ENCODE measurements at regions not wholly inside any gene's neighbourhood (a gene's known extent, or its start where the extent isn't known, plus 50 kb on each side); places are given as distances from the start of the nearest gene placed in this dataset.

- Histone ChIP-seq H3K4me3 (no peak overlapping the region), H3K27me3 (peaks cover 0 to 18% of the 10 kb centered on the region in 2 donors), H3K9me3 (no peaks in the 10 kb centered on the region), H3K27ac (no peak overlapping the region), H3K36me3 (no peaks in the 10 kb centered on the region), H3K4me1 (no peaks in the 10 kb centered on the region)
- DNase-seq (ENCODE audit: low spot score in 2 of 2) = no peak
- intact Hi-C loops (cut with DNase I; ENCODE audit: low total_unique reads) = no loop called here
- no peak for TF ChIP-seq POLR2AphosphoS5 (IDR thresholded peaks at IDR 0.05)
- no peak for TF ChIP-seq POLR2A (IDR thresholded peaks at IDR 0.05)
- no peak for TF ChIP-seq CTCF (IDR thresholded peaks at IDR 0.05)
Observed at GRCh38 chr13:112244061-112244460, 132.1 kb upstream of the SPACA7 start.

- Histone ChIP-seq H3K9me3 (no peaks in the 10 kb centered on the region), H3K27ac (no peak overlapping the region), H3K36me3 (no peaks in the 10 kb centered on the region), H3K4me1 (no peaks in the 10 kb centered on the region), H3K27me3 (peaks cover 0 to 18% of the 10 kb centered on the region in 2 donors), H3K4me3 (no peak overlapping the region)
- intact Hi-C loops (cut with DNase I; ENCODE audit: low total_unique reads) = no loop called here
- no peak for TF ChIP-seq POLR2A (IDR thresholded peaks at IDR 0.05)
- TF ChIP-seq POLR2AphosphoS5 (IDR thresholded peaks at IDR 0.05) = no peak
- no peak for TF ChIP-seq CTCF (IDR thresholded peaks at IDR 0.05)
- no peak for DNase-seq (ENCODE audit: low spot score in 2 of 2)
Observed at GRCh38 chr13:112244495-112245177, 131.5 kb upstream of the SPACA7 start.

- DNase-seq (ENCODE audit: low spot score in 2 of 2) = no peak
- no peaks in the 10 kb centered on the region for H3K9me3 ChIP-seq
- intact Hi-C loops (cut with DNase I; ENCODE audit: low total_unique reads) = no loop called here
- TF ChIP-seq POLR2A (IDR thresholded peaks at IDR 0.05) = no peak
- peaks cover 0 to 18% of the 10 kb centered on the region in 2 donors for H3K27me3 ChIP-seq
- H3K4me1 ChIP-seq = no peaks in the 10 kb centered on the region
- H3K4me3 ChIP-seq = no peak overlapping the region
- no peak overlapping the region for H3K27ac ChIP-seq
- H3K36me3 ChIP-seq = no peaks in the 10 kb centered on the region
Observed at GRCh38 chr13:112245179-112245724, 130.9 kb upstream of the SPACA7 start.

- Histone ChIP-seq H3K4me1 (no peaks in the 10 kb centered on the region), H3K27ac (no peak overlapping the region), H3K36me3 (no peaks in the 10 kb centered on the region), H3K4me3 (no peak overlapping the region), H3K27me3 (peaks cover 0 to 26% of the 10 kb centered on the region in 2 donors), H3K9me3 (no peaks in the 10 kb centered on the region)
- intact Hi-C loops (cut with DNase I; ENCODE audit: low total_unique reads) = no loop called here
- no peak for DNase-seq (ENCODE audit: low spot score in 2 of 2)
- TF ChIP-seq POLR2A (IDR thresholded peaks at IDR 0.05) (no peak), POLR2AphosphoS5 (IDR thresholded peaks at IDR 0.05) (no peak), CTCF (IDR thresholded peaks at IDR 0.05) (no peak)
Observed at GRCh38 chr13:112245989-112246388, 130.2 kb upstream of the SPACA7 start.

GRCh38 chr13:112246731-112247470, 129.3 kb upstream of the SPACA7 start:
- Histone ChIP-seq H3K27ac (no peak overlapping the region), H3K27me3 (peaks cover 0 to 35% of the 10 kb centered on the region in 2 donors), H3K9me3 (no peaks in the 10 kb centered on the region), H3K4me3 (no peak overlapping the region), H3K4me1 (no peaks in the 10 kb centered on the region), H3K36me3 (no peaks in the 10 kb centered on the region)
- DNase-seq (ENCODE audit: low spot score in 2 of 2) = no peak
- TF ChIP-seq POLR2AphosphoS5 (IDR thresholded peaks at IDR 0.05) (no peak), POLR2A (IDR thresholded peaks at IDR 0.05) (no peak), CTCF (IDR thresholded peaks at IDR 0.05) (no peak)
- intact Hi-C loops (cut with DNase I; ENCODE audit: low total_unique reads) = no loop called here
